ENCODE measurements at regions not wholly inside any gene's neighbourhood (a gene's known extent, or its start where the extent isn't known, plus 50 kb on each side); places are given as distances from the start of the nearest gene placed in this dataset.

DNA sequence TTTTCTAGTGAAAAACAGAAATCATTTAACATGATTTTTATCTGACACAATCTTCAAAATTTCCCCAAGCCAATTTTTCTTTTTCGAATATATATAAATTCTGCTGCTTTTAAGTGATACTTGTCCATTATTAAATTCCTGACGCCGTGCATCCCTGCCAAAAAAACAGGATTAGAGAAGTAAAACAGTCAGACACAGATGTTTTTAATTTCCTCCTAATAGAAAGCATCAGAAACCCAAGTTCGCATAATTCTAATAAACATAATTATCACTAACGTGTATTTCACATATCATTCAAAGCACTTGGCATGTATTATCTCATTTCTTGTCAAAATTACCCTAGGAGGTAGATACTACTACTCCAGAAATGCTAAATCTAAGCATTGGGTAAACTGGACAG, 179.5 kb downstream of the ZFP64 start:
- no peak for ATAC-seq
- ChIA-PET CTCF (no interaction called here), POLR2A (no interaction called here)
- intact Hi-C loops (cut with micrococcal nuclease; ENCODE audit: unreplicated experiment): no loop called here
- H3K27ac ChIP-seq (ENCODE audit: low read length): no peak overlapping the region
- DNase-seq (ENCODE audit: low read depth, low spot score): no peak
- H3K4me3 ChIP-seq (ENCODE audit: low read depth in 2 of 2, low read length in 2 of 2): no peak overlapping the region
- no peaks in the 10 kb centered on the region; the same call in 1 of the 2 replicates for H3K9me3 ChIP-seq (ENCODE audit: control insufficient read depth, insufficient read depth, low read depth, low read length)
- no peaks in the 10 kb centered on the region for H3K36me3 ChIP-seq (ENCODE audit: control insufficient read depth, insufficient read depth, low read length)
- no peaks in the 10 kb centered on the region for H3K27me3 ChIP-seq (ENCODE audit: control insufficient read depth, insufficient read depth, low read length)
- TF ChIP-seq, protein P1, sequence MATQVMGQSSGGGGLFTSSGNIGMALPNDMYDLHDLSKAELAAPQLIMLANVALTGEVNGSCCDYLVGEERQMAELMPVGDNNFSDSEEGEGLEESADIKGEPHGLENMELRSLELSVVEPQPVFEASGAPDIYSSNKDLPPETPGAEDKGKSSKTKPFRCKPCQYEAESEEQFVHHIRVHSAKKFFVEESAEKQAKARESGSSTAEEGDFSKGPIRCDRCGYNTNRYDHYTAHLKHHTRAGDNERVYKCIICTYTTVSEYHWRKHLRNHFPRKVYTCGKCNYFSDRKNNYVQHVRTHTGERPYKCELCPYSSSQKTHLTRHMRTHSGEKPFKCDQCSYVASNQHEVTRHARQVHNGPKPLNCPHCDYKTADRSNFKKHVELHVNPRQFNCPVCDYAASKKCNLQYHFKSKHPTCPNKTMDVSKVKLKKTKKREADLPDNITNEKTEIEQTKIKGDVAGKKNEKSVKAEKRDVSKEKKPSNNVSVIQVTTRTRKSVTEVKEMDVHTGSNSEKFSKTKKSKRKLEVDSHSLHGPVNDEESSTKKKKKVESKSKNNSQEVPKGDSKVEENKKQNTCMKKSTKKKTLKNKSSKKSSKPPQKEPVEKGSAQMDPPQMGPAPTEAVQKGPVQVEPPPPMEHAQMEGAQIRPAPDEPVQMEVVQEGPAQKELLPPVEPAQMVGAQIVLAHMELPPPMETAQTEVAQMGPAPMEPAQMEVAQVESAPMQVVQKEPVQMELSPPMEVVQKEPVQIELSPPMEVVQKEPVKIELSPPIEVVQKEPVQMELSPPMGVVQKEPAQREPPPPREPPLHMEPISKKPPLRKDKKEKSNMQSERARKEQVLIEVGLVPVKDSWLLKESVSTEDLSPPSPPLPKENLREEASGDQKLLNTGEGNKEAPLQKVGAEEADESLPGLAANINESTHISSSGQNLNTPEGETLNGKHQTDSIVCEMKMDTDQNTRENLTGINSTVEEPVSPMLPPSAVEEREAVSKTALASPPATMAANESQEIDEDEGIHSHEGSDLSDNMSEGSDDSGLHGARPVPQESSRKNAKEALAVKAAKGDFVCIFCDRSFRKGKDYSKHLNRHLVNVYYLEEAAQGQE (IDR thresholded peaks at IDR 0.05; ENCODE audit: insufficient read depth in 1 of 2, low read depth in 2 of 2, low read length in 1 of 2): no peak
- TF ChIP-seq, protein P2, sequence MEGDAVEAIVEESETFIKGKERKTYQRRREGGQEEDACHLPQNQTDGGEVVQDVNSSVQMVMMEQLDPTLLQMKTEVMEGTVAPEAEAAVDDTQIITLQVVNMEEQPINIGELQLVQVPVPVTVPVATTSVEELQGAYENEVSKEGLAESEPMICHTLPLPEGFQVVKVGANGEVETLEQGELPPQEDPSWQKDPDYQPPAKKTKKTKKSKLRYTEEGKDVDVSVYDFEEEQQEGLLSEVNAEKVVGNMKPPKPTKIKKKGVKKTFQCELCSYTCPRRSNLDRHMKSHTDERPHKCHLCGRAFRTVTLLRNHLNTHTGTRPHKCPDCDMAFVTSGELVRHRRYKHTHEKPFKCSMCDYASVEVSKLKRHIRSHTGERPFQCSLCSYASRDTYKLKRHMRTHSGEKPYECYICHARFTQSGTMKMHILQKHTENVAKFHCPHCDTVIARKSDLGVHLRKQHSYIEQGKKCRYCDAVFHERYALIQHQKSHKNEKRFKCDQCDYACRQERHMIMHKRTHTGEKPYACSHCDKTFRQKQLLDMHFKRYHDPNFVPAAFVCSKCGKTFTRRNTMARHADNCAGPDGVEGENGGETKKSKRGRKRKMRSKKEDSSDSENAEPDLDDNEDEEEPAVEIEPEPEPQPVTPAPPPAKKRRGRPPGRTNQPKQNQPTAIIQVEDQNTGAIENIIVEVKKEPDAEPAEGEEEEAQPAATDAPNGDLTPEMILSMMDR (IDR thresholded peaks at IDR 0.05): no peak
- TF ChIP-seq POLR2AphosphoS5 (IDR thresholded peaks at IDR 0.05; ENCODE audit: low read depth, low read length) (no peak), TCF7L2 (IDR thresholded peaks at IDR 0.05; ENCODE audit: low read depth, low read length) (no peak), SIN3A (IDR thresholded peaks at IDR 0.05; ENCODE audit: borderline replicate concordance, insufficient read depth, low read depth, low read length) (no peak)
- H3K4me1 ChIP-seq (ENCODE audit: control insufficient read depth, insufficient read depth, low read length): no peaks in the 10 kb centered on the region
- in situ Hi-C loops (cut with HindIII; ENCODE audit: low pct_unique_long_range_greater_than_20kb, low sequenced_read_pairs): no loop called here
- BruUV-seq (replicated peaks): no TSS peak

GRCh38 chr20:52011093-52011492, 180.5 kb downstream of the ZFP64 start:
- intact Hi-C loops (cut with micrococcal nuclease; ENCODE audit: unreplicated experiment) (no loop called here), in situ Hi-C loops (cut with HindIII; ENCODE audit: low pct_unique_long_range_greater_than_20kb, low sequenced_read_pairs) (no loop called here)
- H3K9me3 ChIP-seq (ENCODE audit: control insufficient read depth, insufficient read depth, low read depth, low read length): no peaks in the 10 kb centered on the region; the same call in 1 of the 2 replicates
- H3K27ac ChIP-seq (ENCODE audit: low read length): no peak overlapping the region
- no peak overlapping the region for H3K4me3 ChIP-seq (ENCODE audit: low read depth in 2 of 2, low read length in 2 of 2)
- BruUV-seq (replicated peaks): no TSS peak
- no peaks in the 10 kb centered on the region for H3K27me3 ChIP-seq (ENCODE audit: control insufficient read depth, insufficient read depth, low read length)
- ChIA-PET CTCF (no interaction called here), POLR2A (no interaction called here)
- no peaks in the 10 kb centered on the region for H3K36me3 ChIP-seq (ENCODE audit: control insufficient read depth, insufficient read depth, low read length)
- H3K4me1 ChIP-seq (ENCODE audit: control insufficient read depth, insufficient read depth, low read length): no peaks in the 10 kb centered on the region
- TF ChIP-seq, protein P2 (IDR thresholded peaks at IDR 0.05): no peak
- TF ChIP-seq TCF7L2 (IDR thresholded peaks at IDR 0.05; ENCODE audit: low read depth, low read length) (no peak), SIN3A (IDR thresholded peaks at IDR 0.05; ENCODE audit: borderline replicate concordance, insufficient read depth, low read depth, low read length) (no peak), POLR2AphosphoS5 (IDR thresholded peaks at IDR 0.05; ENCODE audit: low read depth, low read length) (no peak)
- TF ChIP-seq, protein P1 (IDR thresholded peaks at IDR 0.05; ENCODE audit: insufficient read depth in 1 of 2, low read depth in 2 of 2, low read length in 1 of 2): no peak
- DNase-seq (ENCODE audit: low read depth, low spot score) (no peak), ATAC-seq (no peak)
